SU-DHL-6 (cell line): ENCODE measurements at regions not wholly inside any gene's neighbourhood (a gene's known extent, or its start where the extent isn't known, plus 50 kb on each side); places are given as distances from the start of the nearest gene placed in this dataset.

ENCODE experiments used
- CTCF ChIP-seq: fragments of 200-600 bp; sonication (generic); IDR thresholded peaks from one replicate; pipeline ENCODE4 v1.5.1; 2017; ENCODE audit warnings: antibody characterized with exemption, mild to moderate bottlenecking, low read length, moderate library complexity; ENCODE audit not compliant: insufficient read depth, poor library complexity, severe bottlenecking
- EZH2phosphoT487 ChIP-seq: fragments of 200-600 bp; sonication (generic), shearing (Covaris generic); conservative IDR thresholded peaks from 2 replicates; pipeline ENCODE4 v1.6.1; 2018; ENCODE audit warnings: mild to moderate bottlenecking, antibody characterized with exemption, low read length, moderate library complexity, mixed read lengths

GRCh38 chr10:57692255-57692980, 575.3 kb downstream of the IPMK start:
- no peak for TF ChIP-seq CTCF
- no peak for TF ChIP-seq EZH2phosphoT487
